MM.1S (cell line): ENCODE measurements at regions not wholly inside any gene's neighbourhood (a gene's known extent, or its start where the extent isn't known, plus 50 kb on each side); places are given as distances from the start of the nearest gene placed in this dataset.

Source experiments
- EZH2 ChIP-seq: fragments of 300-600 bp; sonication (generic); optimal IDR thresholded peaks from 2 replicates; pipeline ENCODE3; 2017; ENCODE audit warnings: low read depth, mild to moderate bottlenecking, antibody characterized with exemption, low read length, mixed read lengths
- EZH2phosphoT487 ChIP-seq: fragments of 300-600 bp; sonication (generic); IDR thresholded peaks from 2 replicates; pipeline ENCODE4 v1.6.1; 2018; ENCODE audit warnings: antibody characterized with exemption, low read length
- TF ChIP-seq, protein P1 (sequence below): fragments of 300-600 bp; sonication (generic); IDR thresholded peaks from 2 replicates; pipeline ENCODE4 v1.5.1; 2016; ENCODE audit warnings: antibody characterized with exemption, low read length, mixed read lengths

DNA sequence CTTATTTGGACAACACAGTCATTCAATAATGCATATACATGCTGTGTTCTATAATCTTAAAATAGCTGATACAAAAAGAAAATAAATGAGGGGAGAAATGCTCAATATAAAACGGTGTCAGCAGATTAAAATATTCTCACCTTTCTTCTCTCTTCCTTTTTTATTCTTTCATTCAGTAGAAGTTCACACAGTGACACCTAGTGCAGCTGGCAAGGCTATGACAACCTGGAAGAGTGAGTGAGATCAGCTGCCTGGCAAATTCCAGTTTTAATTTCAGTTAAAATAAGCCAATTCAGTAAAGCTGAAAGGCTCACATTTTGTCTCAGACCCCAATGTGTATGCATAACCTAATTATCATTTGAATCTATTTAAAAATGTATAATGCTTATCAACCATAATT, 150.3 kb downstream of the RASEF start:
- TF ChIP-seq, protein P1, sequence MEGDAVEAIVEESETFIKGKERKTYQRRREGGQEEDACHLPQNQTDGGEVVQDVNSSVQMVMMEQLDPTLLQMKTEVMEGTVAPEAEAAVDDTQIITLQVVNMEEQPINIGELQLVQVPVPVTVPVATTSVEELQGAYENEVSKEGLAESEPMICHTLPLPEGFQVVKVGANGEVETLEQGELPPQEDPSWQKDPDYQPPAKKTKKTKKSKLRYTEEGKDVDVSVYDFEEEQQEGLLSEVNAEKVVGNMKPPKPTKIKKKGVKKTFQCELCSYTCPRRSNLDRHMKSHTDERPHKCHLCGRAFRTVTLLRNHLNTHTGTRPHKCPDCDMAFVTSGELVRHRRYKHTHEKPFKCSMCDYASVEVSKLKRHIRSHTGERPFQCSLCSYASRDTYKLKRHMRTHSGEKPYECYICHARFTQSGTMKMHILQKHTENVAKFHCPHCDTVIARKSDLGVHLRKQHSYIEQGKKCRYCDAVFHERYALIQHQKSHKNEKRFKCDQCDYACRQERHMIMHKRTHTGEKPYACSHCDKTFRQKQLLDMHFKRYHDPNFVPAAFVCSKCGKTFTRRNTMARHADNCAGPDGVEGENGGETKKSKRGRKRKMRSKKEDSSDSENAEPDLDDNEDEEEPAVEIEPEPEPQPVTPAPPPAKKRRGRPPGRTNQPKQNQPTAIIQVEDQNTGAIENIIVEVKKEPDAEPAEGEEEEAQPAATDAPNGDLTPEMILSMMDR = no peak
- no peak for TF ChIP-seq EZH2
- no peak for TF ChIP-seq EZH2phosphoT487
